ENCODE measurements at regions not wholly inside any gene's neighbourhood (a gene's known extent, or its start where the extent isn't known, plus 50 kb on each side); places are given as distances from the start of the nearest gene placed in this dataset.

DNA sequence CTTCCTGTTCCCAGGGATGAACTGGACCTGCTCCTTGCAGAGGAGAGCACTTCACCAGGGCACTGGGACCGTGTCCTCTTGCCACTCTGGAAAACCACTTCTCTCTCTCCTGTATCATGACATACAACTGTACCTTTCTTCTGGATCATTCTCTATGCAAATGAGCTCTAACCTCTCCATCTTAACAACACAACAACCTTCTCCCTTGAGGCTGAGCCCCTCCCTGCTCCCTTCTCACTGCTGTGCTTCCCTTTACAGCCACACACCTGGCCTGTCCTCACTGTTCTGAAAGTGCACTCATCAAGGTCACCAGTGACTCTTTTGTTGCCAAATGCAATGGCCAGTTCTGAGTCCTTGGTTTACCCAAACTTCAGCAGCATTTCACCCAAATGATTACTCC, 54.5 kb upstream of the MRPS6 start:
- TF ChIP-seq, protein P1, sequence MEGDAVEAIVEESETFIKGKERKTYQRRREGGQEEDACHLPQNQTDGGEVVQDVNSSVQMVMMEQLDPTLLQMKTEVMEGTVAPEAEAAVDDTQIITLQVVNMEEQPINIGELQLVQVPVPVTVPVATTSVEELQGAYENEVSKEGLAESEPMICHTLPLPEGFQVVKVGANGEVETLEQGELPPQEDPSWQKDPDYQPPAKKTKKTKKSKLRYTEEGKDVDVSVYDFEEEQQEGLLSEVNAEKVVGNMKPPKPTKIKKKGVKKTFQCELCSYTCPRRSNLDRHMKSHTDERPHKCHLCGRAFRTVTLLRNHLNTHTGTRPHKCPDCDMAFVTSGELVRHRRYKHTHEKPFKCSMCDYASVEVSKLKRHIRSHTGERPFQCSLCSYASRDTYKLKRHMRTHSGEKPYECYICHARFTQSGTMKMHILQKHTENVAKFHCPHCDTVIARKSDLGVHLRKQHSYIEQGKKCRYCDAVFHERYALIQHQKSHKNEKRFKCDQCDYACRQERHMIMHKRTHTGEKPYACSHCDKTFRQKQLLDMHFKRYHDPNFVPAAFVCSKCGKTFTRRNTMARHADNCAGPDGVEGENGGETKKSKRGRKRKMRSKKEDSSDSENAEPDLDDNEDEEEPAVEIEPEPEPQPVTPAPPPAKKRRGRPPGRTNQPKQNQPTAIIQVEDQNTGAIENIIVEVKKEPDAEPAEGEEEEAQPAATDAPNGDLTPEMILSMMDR (conservative IDR thresholded peaks at IDR 0.05; ENCODE audit: low read length) = no peak
- TF ChIP-seq EZH2phosphoT487 (IDR thresholded peaks at IDR 0.05; ENCODE audit: borderline replicate concordance) = no peak

All from Loucy (cell line).